Aorta (tissue), 5 donors: ENCODE measurements at regions not wholly inside any gene's neighbourhood (a gene's known extent, or its start where the extent isn't known, plus 50 kb on each side); places are given as distances from the start of the nearest gene placed in this dataset.

Experiments
- ATAC-seq: fragments of 200-7000 bp; cut with Tn5 transposase; one replicate; pipeline ENCODE4 v1.9.1; 2022; ENCODE audit warnings: moderate library complexity; ENCODE audit not compliant: low FRiP score
- DNase-seq, 2 donors: peaks; one replicate each; pipeline ENCODE4 v3.0.0-alpha.2; 2020
- H3K27ac ChIP-seq, 2 donors: one replicate each; pipeline ENCODE4 v1.5.1; 2013; ENCODE audit warnings: low read length in 2 of 2, mild to moderate bottlenecking in 2 of 2, moderate library complexity in 2 of 2, control low read depth in 1 of 2, inconsistent platforms in 1 of 2, low read depth in 1 of 2
- H3K27me3 ChIP-seq, 2 donors: one replicate each; pipeline ENCODE4 v1.6.1; 2013; ENCODE audit warnings: control low read depth in 1 of 2, low read length in 1 of 2, mild to moderate bottlenecking in 1 of 2, moderate library complexity in 1 of 2; ENCODE audit not compliant: insufficient read depth in 2 of 2, control insufficient read depth in 1 of 2
- H3K36me3 ChIP-seq, 2 donors: one replicate each; pipeline ENCODE4 v1.6.1; 2013; ENCODE audit warnings: control low read depth in 1 of 2, low read length in 1 of 2, mild to moderate bottlenecking in 1 of 2; ENCODE audit not compliant: insufficient read depth in 2 of 2, control insufficient read depth in 1 of 2
- H3K4me1 ChIP-seq, 2 donors: one replicate each; pipeline ENCODE4 v1.6.1; 2013; ENCODE audit warnings: low read length in 2 of 2, control low read depth in 1 of 2, mild to moderate bottlenecking in 1 of 2, moderate library complexity in 1 of 2; ENCODE audit not compliant: insufficient read depth in 2 of 2, control insufficient read depth in 1 of 2
- H3K4me3 ChIP-seq, 2 donors: one replicate each; pipeline ENCODE4 v1.5.1; 2013; ENCODE audit warnings: low read length in 2 of 2, control low read depth in 1 of 2, mild to moderate bottlenecking in 1 of 2
- H3K9me3 ChIP-seq: one replicate; pipeline ENCODE4 v1.6.1; 2013; ENCODE audit warnings: mild to moderate bottlenecking, low read length; ENCODE audit not compliant: control insufficient read depth
- WGBS, 2 donors: extraction: QIAGEN DNeasy Blood & Tissue Kit; methylation state at CpG; one replicate each; pipeline ENCODE4 v1.1.7; 2013; 5-methylcytosine and 5-hydroxymethylcytosine counted together
- intact Hi-C, 2 donors: fragments of 100-400 bp; cut with DNase I; formaldehyde crosslinking; loops; one replicate each; pipeline versions ENCODE4 v1.14.2 to v1.15.0; 2022
- donor health status: healthy with polysubstance abuse.
- donor health status: Bipolar disorder and iron deficiency.
- donor health status: DM: no; HTN: no; CAD: no.
- donor health status: DM: no; HTN: no; CAD: no.
- donor health status: DM: yes; HTN: yes; CAD: no.

- no peaks in the 10 kb centered on the region for H3K4me1 ChIP-seq
- H3K4me3 ChIP-seq: no peak overlapping the region
- H3K27me3 ChIP-seq: no peaks in the 10 kb centered on the region
- no peak for ATAC-seq
- 78 to 85% methylated on average over 1 of the region's 1 CpG for WGBS, 2 donors
- intact Hi-C loops: no loop called here
- H3K9me3 ChIP-seq: no peaks in the 10 kb centered on the region
- H3K27ac ChIP-seq: no peak overlapping the region
- no peaks in the 10 kb centered on the region for H3K36me3 ChIP-seq
- no peak for DNase-seq
Measured at GRCh38 chr7:67760971-67761370, 764.3 kb downstream of the TYW1 start.

GRCh38 chr7:67762516-67762915, 765.9 kb downstream of the TYW1 start:
- H3K36me3 ChIP-seq: no peaks in the 10 kb centered on the region
- intact Hi-C loops: no loop called here
- H3K4me3 ChIP-seq: no peak overlapping the region
- no peak overlapping the region for H3K27ac ChIP-seq
- WGBS, 2 donors: 89% methylated on average over 4 of the region's 4 CpGs
- H3K27me3 ChIP-seq: no peaks in the 10 kb centered on the region
- peaks cover 5% of the 10 kb centered on the region for H3K9me3 ChIP-seq
- ATAC-seq (no peak), DNase-seq (no peak)
- H3K4me1 ChIP-seq: no peaks in the 10 kb centered on the region

- 20 to 22% methylated on average over 4 of the region's 4 CpGs for WGBS, 2 donors
- H3K27ac ChIP-seq: no peak overlapping the region
- no peaks in the 10 kb centered on the region for H3K27me3 ChIP-seq
- H3K4me3 ChIP-seq: no peak overlapping the region
- H3K36me3 ChIP-seq: no peaks in the 10 kb centered on the region
- DNase-seq: no peak
- H3K4me1 ChIP-seq: no peaks in the 10 kb centered on the region
- intact Hi-C loops: no loop called here
- H3K9me3 ChIP-seq: peaks cover 5% of the 10 kb centered on the region
- no peak for ATAC-seq
Measured at GRCh38 chr7:67764289-67764688, 767.7 kb downstream of the TYW1 start.

GRCh38 chr7:67765481-67766175, 769.0 kb downstream of the TYW1 start:
- intact Hi-C loops: no loop called here
- no peak for DNase-seq
- H3K27ac ChIP-seq: no peak overlapping the region
- H3K36me3 ChIP-seq: no peaks in the 10 kb centered on the region
- no peaks in the 10 kb centered on the region for H3K4me1 ChIP-seq
- ATAC-seq: no peak
- WGBS, 2 donors: 81 to 82% methylated on average over 6 of the region's 6 CpGs
- no peaks in the 10 kb centered on the region for H3K27me3 ChIP-seq
- no peak overlapping the region for H3K4me3 ChIP-seq
- peaks cover 5% of the 10 kb centered on the region for H3K9me3 ChIP-seq

DNA sequence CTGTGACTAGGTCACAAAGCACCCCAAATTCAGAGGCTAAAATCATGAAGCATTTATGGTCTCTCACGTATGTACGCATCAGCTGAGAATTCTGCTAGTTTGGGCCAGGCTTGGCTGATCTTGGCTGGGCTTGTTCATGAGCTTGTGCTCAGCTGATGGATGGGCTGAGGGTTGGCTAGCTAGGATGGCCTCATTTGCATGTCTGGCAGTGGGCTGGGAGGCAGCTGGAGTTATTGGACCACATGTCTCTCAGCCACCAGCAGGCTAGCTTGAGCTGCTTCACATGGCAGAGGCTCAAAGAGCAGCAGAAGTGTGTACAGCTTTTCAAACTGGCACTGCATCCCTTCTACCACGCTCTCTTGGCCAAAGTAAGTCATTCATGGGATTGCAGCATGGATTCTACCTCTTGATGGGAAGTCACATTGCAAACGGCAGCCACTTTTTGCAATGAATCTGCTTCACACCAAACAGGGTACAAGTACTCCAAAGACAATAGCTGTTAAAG, 770.3 kb downstream of the TYW1 start:
- Histone ChIP-seq H3K4me3 (no peak overlapping the region), H3K27me3 (no peaks in the 10 kb centered on the region), H3K36me3 (no peaks in the 10 kb centered on the region), H3K27ac (no peak overlapping the region), H3K9me3 (peaks cover 5% of the 10 kb centered on the region), H3K4me1 (no peaks in the 10 kb centered on the region)
- ATAC-seq: no peak
- no peak for DNase-seq
- intact Hi-C loops: no loop called here
- 87 to 90% methylated on average over 4 of the region's 4 CpGs for WGBS, 2 donors

- intact Hi-C loops: no loop called here
- Histone ChIP-seq H3K4me3 (no peak overlapping the region), H3K4me1 (no peaks in the 10 kb centered on the region), H3K36me3 (no peaks in the 10 kb centered on the region), H3K27me3 (no peaks in the 10 kb centered on the region), H3K9me3 (peaks cover 2% of the 10 kb centered on the region), H3K27ac (no peak overlapping the region)
- DNase-seq: no peak
- ATAC-seq: no peak
- 77% methylated on average over 15 of the region's 15 CpGs for WGBS, 2 donors
Measured at GRCh38 chr7:67771846-67772605, 775.4 kb downstream of the TYW1 start.

DNA sequence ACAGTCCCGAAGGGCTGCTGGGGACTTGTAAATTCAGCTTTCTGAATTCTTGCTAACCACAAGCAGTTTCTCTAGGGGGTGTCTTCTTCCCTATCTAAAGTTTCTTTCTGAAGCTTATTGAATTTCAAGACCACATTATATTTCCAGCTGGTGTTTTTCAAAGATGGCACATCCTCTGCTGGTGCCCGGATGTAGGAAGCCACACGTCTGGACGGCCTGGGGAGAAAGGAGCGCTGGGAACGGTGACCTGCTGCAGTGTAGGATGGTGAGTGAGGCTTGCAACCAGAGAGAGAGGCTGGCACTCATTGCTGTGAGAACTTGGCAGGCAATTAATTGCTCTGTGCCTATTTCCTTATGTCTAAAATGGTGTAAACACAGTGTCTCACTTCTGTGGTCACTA, 776.4 kb downstream of the TYW1 start:
- no peak overlapping the region for H3K4me3 ChIP-seq
- no peaks in the 10 kb centered on the region for H3K36me3 ChIP-seq
- no peaks in the 10 kb centered on the region for H3K27me3 ChIP-seq
- H3K9me3 ChIP-seq: no peaks in the 10 kb centered on the region
- ATAC-seq: no peak
- intact Hi-C loops: no loop called here
- DNase-seq: no peak
- H3K4me1 ChIP-seq: no peaks in the 10 kb centered on the region
- WGBS, 2 donors: 53 to 60% methylated on average over 6 of the region's 6 CpGs
- no peak overlapping the region for H3K27ac ChIP-seq

DNA sequence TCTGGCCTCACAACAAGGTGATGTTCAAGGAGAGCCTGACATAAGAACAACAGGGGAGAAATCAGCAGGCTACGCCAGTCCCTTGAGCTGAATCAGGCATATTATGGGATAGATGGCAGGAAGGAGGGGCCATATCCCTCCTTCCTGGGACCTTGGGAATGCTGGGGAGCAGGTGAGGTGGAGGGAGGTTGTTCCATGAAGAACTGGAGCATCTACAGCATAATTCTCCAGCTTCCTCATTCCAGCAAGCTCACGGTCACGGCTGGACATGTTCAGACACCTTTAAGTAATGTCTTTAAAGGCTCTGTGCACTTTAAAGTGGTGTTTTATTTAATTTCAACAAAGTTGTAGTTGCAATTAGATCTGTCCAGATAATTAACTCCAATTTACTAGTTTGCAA, 780.5 kb downstream of the TYW1 start:
- intact Hi-C loops: no loop called here
- no peaks in the 10 kb centered on the region for H3K4me1 ChIP-seq
- 58 to 67% methylated on average over 3 of the region's 3 CpGs for WGBS, 2 donors
- H3K27ac ChIP-seq: no peak overlapping the region
- ATAC-seq (no peak), DNase-seq (no peak)
- no peaks in the 10 kb centered on the region for H3K36me3 ChIP-seq
- H3K27me3 ChIP-seq: no peaks in the 10 kb centered on the region
- no peaks in the 10 kb centered on the region for H3K9me3 ChIP-seq
- H3K4me3 ChIP-seq: no peak overlapping the region

- no peaks in the 10 kb centered on the region for H3K9me3 ChIP-seq
- no peaks in the 10 kb centered on the region for H3K36me3 ChIP-seq
- ATAC-seq (no peak), DNase-seq (no peak)
- intact Hi-C loops: no loop called here
- H3K4me1 ChIP-seq: no peaks in the 10 kb centered on the region
- no peak overlapping the region for H3K27ac ChIP-seq
- WGBS, 2 donors: 69 to 73% methylated on average over 7 of the region's 7 CpGs
- H3K4me3 ChIP-seq: no peak overlapping the region
- H3K27me3 ChIP-seq: no peaks in the 10 kb centered on the region
Measured at GRCh38 chr7:67781841-67782240, 785.2 kb downstream of the TYW1 start.
